ELR (cell line): ENCODE measurements at regions not wholly inside any gene's neighbourhood (a gene's known extent, or its start where the extent isn't known, plus 50 kb on each side); places are given as distances from the start of the nearest gene placed in this dataset.
"Not testable (repeated sequence)": the region's sequence is repeated elsewhere in the genome, so short reads cannot be mapped to it uniquely, and the experiment has no call there.

Source experiments
- DNase-seq: peaks from one replicate; pipeline ENCODE4 v3.0.0-alpha.2; 2015; ENCODE audit warnings: low read depth

DNA sequence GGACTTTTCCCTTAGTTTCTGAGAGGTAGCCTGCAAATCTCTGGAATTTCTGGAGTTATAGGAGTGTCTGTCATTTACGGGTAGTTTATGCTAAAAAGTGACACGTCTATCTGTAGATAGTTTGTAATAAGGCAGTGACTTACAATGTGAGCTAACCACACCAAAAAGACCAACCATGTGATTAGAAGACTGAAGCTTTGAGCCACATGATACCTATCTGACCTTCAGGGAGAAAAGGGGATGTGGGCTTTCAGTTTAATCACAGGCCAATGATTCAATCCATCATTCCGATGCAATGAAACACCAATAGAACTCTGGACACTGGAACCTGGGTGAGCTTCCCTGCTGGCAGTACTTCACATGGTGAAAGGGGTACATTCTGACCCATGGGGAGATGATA is 254.6 kb upstream of the GK2 start:
- DNase-seq, result peak; percentile 32

DNA sequence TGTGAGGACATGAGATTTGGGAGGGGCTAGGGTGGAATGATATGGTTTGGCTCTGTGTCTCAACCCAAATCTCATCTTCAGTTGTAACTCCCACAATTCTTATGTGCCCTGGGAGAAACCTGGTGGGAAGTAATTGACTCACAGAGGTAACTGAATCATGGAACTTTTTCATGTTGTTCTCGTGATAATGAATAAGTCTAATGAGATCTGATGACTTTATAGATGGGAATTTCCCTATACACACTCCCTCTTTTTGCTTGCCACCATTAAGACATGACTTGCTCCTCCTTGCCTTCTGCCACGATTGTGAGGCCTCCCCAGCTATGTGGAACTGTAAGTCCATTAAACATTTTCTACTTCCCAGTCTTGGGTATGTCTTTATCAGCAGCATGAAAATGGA is 253.2 kb upstream of the GK2 start:
- peak; percentile 26 for DNase-seq

DNA sequence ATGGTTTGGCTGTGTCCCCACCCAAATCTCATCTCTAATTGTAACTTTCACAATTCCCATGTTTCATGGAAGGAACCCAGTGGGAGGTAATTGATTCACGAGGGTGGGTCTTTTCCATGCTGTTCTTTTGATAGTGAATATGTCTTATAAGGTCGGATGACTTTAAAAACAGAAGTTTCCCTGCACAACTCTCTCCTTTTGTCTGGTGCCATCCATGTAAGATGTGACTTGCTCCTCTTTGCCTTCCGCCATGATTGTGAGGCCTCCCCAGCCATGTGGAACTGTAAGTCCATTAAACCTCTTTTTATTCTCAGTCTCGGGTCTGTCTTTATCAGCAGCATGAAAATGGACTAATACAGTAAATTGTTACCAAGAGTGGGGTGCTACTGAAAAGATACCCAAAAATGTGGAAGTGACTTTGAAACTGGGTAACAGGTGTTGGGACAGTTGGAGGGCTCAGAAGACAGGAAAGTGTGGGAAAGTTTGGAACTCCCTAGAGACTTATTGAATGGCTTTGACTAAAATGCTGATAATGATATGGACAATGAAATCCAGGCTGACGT is 251.4 kb upstream of the GK2 start:
- not testable (repeated sequence) for DNase-seq

DNA sequence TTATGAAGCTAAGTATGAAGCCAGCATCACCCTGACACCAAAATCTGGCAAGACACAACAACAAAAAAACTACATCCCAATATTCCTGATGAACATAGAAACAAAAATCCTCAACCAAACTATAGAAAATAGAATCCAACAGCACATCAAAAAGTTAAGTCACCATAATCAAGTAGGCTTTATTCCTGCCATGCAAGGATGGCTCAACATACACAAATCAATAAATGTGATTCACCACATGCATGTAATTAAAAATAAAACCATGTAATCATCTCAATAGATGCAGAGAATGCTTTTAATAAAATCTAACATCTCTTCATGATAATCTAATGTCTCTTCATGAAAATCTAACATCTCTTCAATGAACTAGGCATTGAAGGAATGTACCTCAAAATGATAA is 249.4 kb upstream of the GK2 start:
- no peak for DNase-seq

DNA sequence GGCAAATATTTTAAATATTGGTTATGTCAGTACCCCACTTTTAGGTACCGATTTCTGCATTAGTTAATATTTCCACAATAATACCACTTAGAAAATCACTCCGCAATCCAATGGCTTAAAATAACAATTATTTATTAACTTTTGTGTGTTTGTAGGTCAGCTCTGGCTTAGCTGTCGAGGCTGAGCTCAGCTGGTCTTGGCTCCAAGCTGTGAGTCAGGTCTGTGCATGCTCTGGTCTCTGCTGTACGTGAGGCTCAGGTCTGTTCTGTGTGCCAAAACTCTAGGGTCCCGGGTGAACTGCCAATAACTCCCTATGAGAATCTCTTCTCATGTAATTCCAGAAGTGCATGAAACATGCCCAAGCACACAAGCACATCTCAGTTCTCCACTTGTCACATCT is 245.8 kb upstream of the GK2 start:
- DNase-seq, result no peak

DNA sequence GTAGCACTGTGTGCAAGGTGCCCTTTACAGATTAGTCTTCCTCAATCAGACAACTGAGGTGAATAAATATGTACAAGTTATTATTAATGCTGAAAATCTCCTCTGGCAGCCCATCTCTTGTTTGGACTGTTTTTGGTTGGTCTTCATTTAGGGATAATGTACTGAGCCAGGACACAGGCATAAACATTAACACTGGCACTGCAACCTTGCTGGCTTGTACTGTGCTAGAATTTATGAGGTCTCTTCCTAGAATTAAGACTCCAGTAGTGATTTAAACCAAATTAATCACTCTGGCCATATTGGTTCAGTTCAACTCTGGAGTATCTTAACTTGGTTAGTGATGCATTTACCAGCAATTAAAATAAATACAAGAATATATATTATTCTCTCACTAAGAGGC is 244.7 kb upstream of the GK2 start:
- DNase-seq, result no peak

DNA sequence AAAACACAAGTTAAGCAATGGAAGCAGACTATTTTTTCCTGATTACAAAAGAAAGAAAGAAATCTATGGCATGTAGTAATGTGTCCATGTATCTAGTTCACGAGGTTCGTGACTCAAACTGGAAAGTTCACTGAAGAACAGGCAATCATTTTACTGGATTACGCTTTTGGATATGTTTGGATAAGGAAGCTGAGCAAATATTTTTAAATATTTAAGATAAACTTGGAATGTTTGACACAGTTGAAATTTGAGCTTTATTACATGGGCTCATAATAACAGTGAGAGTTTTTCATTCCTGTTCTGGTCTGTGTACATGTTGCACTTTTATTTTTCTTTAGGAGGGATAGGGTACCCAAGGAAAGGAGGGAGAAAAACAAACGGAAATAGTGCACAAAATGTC is 244.2 kb upstream of the GK2 start:
- DNase-seq, result no peak

DNA sequence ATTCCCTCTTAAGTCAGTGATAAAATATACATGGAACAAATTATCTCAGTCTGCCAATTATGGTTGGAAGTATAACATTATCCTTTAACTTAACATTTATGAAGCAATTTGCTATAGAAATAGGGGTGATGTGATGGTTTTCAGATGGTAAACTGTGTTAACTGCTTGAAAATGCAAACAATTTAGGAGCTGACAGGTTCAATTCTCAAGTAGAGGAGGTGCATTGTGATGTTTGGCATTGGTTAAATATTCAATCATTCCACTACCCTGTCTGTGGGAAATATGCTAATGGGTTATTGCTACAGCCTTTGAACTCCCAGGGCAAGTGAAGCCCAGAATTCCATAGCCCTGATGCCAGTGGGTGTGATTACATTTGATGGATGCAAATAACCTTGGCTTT is 243.4 kb upstream of the GK2 start:
- no peak for DNase-seq

DNA sequence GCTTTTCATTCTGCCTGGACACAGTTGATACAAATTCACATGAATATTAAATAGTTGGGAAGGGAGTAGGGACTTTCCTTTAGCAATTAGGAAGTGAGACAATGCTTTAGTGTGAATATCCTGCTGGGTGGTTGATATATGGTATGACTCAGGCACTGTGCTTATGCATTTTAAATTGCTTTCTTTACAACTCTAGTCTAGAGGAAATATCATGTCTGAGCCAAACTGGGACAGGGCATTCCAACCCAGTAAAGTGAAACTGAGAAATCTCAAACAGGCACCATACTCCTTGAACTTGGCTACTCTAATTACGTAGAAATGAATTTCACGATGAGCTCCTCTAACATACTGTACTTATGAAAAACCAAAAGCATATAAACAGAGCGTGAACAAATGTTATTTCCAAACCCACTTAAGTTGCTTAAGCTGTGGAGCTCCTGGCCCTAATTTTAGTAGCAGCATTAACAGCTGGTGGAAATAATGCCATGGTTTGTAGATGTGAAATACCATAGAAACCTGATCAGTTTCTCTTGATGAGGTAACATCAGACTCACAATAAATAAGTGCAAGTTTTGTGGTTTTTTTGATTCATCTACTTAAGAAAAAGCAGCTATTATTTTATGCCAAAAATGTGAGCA is 242.9 kb upstream of the GK2 start:
- peak; percentile 31 for DNase-seq

DNA sequence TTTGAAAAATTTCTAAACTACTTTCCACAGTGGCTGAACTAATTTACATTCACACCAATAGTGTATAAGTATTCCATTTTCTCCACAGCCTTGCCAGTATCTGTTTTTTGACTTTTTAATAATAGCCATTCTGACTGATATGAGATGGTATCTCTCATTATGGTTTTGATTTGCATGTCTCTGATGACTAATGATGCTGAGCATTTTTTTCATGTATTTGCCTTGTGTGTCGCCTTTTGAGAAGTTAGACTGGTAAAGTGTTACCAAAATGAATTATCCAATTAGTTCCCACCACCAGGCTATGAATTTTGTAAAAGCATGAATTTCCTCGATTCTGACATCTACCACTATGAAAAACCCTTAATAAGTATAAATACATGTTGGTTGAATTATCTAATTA is 242.2 kb upstream of the GK2 start:
- DNase-seq, result peak; percentile 17

DNA sequence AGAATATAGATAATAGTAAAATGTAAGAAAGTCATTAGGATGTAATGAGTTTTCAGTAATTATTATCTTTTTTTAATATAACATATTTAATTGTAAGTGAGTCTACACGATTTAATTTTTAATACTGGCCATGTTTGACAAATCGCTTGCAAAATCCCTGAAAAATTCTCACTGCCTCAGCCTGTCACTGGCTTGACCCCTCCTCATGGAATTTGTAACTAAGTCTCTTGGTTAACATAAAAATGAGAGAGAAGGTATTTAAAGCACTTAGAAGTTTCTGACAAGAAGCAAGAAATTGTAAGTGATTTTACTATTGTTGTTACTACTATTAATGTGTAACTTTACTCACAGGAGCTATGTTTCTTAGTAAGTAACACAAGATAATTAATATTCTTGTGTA is 237.9 kb upstream of the GK2 start:
- DNase-seq, result no peak

DNA sequence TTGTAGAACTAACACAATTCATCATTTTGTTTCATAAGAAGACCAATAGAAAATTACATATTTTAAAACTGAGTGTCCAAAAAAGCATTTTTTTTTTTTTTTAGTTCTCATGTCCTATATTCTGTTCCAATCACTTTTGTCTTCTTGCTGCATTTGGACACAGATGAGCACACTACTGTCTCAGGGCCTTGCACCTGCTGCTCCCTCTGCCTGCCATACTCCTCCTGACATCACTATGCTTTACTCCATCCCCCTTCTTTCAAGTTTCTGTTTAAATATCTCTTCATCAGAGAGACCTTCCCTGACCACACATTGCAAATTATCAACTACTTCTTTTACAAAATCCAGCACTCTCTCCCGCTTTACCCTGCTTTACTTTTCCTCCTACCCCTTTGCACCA is 230.7 kb upstream of the GK2 start:
- DNase-seq, result no peak

DNA sequence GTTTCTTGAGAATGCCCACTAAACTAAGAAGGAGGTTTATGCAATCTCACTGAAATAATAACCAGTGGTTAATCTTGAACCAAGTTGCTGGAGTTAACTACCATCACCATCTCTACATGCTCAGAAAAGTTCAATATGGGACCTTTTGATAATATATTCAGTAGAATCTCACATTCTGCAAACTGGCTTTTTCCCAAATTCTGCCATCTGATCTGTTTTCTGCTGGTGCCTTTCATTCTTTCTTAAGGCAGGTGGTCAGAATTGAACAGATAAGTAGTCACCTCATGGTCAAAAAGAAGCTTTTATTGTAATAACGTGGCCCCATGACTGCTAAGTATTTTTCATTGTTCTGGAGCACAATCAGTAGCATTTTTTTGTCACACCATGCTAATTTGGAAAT is 229.0 kb upstream of the GK2 start:
- no peak for DNase-seq

DNA sequence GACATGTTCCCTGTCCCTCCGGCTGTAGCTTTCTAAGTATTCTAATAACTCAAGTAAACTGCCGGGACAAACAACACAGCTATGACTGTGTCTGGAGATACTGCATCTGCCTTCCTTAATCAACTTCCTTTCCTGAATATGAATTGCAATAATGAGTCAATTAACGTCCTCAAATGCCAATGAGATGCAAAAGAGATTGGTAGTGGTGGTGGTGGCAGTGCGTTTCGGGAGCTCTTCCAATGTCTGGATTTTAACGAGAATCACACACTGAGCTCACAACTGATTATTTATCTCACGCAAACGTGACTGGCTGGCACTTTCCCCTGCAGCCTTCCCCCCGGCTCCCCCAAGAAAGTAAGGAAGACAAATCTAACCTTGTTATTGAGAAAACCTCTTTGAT is 226.1 kb upstream of the GK2 start:
- DNase-seq, result no peak

DNA sequence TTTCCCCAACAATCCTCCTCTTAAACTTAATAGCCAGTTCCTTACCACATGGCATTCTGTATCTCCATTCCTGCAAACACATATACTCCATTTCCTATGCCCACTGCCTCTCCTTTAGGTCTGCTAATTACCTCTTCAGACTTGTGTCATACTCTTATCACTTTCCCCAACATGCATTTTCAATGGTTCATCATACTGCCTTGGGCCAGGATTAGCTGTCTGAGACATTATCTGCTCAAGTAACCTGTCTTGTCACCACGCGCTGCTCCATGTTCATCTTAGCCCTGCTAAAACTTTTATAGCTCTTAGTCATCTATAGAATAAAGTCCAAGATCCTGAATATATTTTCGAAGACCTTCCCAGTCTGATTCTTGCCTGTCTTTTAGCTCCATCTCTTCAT is 224.1 kb upstream of the GK2 start:
- no peak for DNase-seq

DNA sequence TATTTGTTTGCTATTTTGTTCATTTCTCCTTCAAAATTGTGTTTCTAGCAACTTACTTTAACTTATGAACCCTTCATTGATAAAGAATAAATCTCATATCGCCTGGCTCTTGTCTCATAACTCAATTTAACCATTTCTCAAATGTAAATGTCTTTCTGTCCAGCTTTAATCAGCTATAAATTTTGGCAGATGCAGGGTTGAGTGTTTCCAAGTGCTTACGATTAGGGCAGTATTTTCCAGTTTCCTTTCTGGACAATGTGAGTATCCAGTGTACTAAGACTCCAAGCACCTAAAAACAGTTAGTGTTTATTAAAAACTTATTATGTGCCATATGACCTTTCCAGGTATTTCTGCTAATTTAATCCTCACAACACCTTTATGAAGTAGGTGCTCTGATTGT is 218.6 kb upstream of the GK2 start:
- no peak for DNase-seq

DNA sequence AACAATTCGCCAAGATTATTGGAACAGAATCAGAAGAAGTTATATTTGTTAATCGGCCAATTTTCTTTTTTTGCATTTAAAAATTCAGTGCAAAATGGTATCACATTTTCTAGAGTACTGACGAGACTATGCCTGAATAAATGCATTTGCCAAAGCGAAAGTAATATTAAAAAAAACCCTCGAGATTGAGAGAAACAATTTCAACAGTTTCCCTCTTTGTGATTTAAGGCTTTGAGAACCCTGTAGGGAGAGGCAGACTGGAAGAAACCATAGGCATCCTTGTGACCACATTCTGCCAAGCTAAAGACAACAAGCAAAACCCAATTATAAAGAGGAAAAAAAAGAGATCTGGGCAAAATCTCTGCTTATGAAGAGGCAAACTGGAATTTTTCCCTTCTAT is 218.1 kb upstream of the GK2 start:
- no peak for DNase-seq

DNA sequence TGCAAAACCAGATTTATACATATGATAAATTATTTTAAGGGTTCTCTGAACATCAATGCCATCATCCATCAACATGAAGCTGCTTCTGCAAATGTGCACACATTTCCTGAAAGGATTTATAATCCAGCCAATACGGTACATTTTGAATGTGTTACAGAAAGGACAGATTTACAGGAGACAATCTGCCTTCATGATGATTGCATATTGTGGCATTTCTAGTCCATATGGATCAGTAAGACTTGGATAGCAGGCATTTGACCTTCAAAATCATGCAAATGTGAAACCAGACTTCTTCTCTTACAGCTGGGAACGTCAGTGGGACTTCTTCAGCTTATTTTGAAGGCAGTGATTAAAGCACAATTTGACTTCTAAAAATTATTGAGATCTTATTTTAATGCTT is 217.3 kb upstream of the GK2 start:
- no peak for DNase-seq

DNA sequence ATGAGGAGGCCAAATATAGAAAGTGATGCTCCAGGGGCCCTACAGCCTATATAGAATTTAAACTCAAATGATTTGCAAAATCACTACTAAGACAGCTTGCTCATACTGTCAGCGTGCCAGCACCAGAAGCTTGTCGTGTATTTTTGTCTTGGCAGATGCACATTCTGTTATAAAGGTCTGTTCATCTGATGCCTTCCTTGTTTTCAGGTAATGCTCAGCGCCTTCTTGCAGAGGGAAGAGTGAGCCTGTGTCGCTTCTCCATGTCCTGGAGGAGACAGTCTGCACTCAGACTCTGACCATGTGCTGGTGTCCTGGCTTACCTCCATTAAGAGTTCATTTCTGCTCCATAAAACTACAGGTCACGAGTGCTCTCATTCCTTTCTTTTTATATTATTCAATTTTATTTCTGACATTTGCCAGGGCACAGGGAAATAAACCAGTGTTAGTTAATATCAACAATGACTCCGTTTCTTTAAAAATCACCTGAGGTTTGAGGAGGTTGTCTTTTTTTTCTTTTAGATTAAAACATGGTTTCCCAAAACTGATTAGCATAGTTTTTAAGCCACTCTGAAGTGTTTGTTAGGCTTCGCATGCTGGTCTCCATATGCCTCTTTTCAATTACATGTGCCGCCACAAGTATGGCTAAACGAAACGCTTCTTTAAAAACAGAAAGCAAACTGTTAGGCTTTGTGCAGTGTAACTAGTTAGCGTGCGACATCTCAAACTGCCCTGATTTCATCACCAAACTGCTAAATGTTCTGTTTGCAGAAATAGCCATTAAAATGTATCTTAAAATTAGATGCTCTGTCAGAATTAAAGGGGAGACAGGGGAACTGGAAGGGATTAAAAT is 215.2 kb upstream of the GK2 start:
- DNase-seq, result peak; percentile 14

DNA sequence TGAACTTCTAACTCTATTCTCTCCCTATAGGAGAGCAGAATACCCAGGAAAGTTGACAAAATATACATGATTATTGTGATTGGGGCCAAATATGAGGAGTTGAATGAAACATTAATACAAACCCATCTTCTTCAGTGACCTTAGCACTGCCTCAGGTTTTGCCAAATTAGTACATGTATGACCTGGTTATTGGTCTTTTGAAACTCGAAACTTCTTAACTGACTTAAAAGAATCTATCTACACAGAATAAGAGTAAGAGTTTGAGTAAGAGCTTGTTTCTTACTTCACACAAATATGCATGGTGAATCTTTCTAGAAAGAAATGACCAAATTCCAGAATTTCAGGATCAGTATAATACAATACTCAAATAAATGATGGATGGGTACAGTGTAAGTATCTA is 213.0 kb upstream of the GK2 start:
- DNase-seq, result no peak

DNA sequence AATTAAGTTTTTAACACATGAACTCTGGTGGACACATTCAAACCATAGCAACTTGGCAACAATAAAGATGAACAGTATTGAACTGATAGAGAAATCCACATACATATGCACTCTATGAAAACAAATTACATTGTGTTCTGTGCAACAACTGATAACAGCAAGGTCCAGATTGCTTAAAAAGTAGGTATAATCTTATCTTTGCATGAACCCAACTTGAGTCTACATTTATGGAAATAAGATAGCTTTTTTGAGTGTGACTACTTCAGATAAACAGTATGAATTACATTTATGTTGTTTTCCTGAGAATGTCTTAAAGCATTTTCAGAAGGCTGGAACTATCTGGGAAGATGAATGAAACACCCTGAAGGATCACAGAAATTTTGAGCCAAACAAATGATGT is 212.6 kb upstream of the GK2 start:
- DNase-seq, result no peak

DNA sequence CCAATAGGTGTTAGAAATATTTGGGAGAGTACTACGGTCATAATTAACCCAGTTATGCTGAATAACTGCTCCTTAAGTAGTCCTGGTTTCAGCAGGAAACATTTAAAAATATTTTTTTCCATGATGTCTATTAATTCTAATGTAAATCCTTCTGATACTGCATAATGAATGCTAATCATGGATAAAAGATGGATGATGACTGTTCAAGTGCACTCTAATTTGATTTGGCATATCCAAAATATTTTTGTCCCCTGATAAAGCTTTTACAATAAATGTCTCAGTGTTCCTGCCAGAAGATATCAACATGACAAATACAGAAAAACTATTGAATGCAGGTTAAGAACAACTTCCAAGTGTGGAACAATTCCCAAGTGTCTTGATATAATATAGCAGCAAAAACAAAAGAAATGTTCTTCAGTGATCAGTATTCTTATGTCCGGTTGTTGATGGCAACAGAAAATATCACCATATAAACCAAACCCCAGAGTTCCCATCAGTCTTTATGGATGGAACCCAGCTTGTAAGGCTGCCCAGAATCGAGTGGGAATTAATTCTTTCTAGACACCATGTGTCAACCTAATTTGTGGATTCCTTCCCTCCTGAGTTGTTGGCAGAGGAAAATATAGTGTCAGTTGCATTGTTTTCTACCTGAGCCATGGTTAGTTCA is 205.4 kb upstream of the GK2 start:
- DNase-seq, result no peak

DNA sequence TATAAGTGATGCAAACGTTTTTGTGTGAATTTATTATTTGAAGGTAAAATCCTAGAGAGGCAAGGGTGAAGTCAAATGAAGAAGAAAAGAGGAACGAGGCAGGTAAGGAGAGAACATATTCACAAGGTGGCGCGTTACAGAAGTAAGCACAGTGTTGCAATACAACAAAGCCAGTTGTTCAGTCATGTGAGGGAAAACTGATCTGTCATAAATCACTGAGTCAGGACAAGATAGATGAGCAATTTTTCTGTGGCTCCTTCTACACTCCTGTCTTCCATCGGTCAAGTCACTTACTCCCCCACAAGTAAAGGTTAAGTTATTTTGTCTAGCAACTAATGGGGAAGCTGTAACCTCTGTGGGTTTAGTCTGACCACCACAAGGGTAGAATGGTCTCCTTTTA is 203.0 kb upstream of the GK2 start:
- DNase-seq, result no peak
